ENCODE measurements at regions not wholly inside any gene's neighbourhood (a gene's known extent, or its start where the extent isn't known, plus 50 kb on each side); places are given as distances from the start of the nearest gene placed in this dataset.

- Histone ChIP-seq H3K9me3 (no peaks in the 10 kb centered on the region), H3K4me3 (no peak overlapping the region), H3K27ac (no peak overlapping the region), H3K36me3 (no peaks in the 10 kb centered on the region), H3K4me1 (peaks cover 0 to 14% (median 3%) of the 10 kb centered on the region in 4 donors), H3K27me3 (no peaks in the 10 kb centered on the region)
- TF ChIP-seq CTCF (IDR thresholded peaks at IDR 0.05), result no peak
- DNase-seq, result peak in 1 of 2 donors; percentile 28
- intact Hi-C loops (cut with DNase I; ENCODE audit: low total_unique reads), result no loop called here
These were observed 121.3 kb upstream of the PHACTR1 start for GRCh38 chr6:12595161-12595811.

GRCh38 chr6:12596731-12597130 lies 119.8 kb upstream of the PHACTR1 start:
- intact Hi-C loops (cut with DNase I; ENCODE audit: low total_unique reads), result no loop called here
- H3K27ac ChIP-seq, result no peak overlapping the region
- no peak for TF ChIP-seq CTCF (IDR thresholded peaks at IDR 0.05)

GRCh38 chr6:12598919-12599318 lies 117.6 kb upstream of the PHACTR1 start:
- Histone ChIP-seq H3K9me3 (no peaks in the 10 kb centered on the region), H3K4me3 (no peak overlapping the region), H3K4me1 (peaks cover 0 to 36% (median 16%) of the 10 kb centered on the region in 4 donors), H3K27ac (no peak overlapping the region), H3K27me3 (no peaks in the 10 kb centered on the region), H3K36me3 (no peaks in the 10 kb centered on the region)
- intact Hi-C loops (cut with DNase I; ENCODE audit: low total_unique reads), result no loop called here
- TF ChIP-seq CTCF (IDR thresholded peaks at IDR 0.05), result no peak
- no peak for DNase-seq

More at GRCh38 chr6:12596731-12597130, 119.8 kb upstream of the PHACTR1 start:
- Histone ChIP-seq H3K4me1 (peaks cover 0 to 20% (median 6%) of the 10 kb centered on the region in 4 donors), H3K27me3 (no peaks in the 10 kb centered on the region), H3K36me3 (no peaks in the 10 kb centered on the region), H3K9me3 (no peaks in the 10 kb centered on the region), H3K4me3 (no peak overlapping the region)
- DNase-seq, result no peak

GRCh38 chr6:12601881-12602280 lies 114.7 kb upstream of the PHACTR1 start:
- H3K27ac ChIP-seq, result peak overlapping the region in 1 of 2 donors; percentile 58
- H3K4me3 ChIP-seq, result no peak overlapping the region
- peaks cover 0 to 23% (median 14%) of the 10 kb centered on the region in 4 donors for H3K4me1 ChIP-seq
- intact Hi-C loops (cut with DNase I; ENCODE audit: low total_unique reads), result loop anchor here (5.0 kb wide), 1 partner anchor 310 kb away; the partner anchor contains the start of gene EDN1
- no peaks in the 10 kb centered on the region for H3K9me3 ChIP-seq
- no peak for DNase-seq
- H3K27me3 ChIP-seq, result no peaks in the 10 kb centered on the region
- no peaks in the 10 kb centered on the region for H3K36me3 ChIP-seq
- no peak for TF ChIP-seq CTCF (IDR thresholded peaks at IDR 0.05)

GRCh38 chr6:12602342-12602741 lies 114.2 kb upstream of the PHACTR1 start:
- intact Hi-C loops (cut with DNase I; ENCODE audit: low total_unique reads), result loop anchor here (5.0 kb wide), 1 partner anchor 310 kb away; the partner anchor contains the start of gene EDN1
- Histone ChIP-seq H3K4me1 (peaks cover 0 to 23% (median 14%) of the 10 kb centered on the region in 4 donors), H3K27me3 (no peaks in the 10 kb centered on the region), H3K9me3 (no peaks in the 10 kb centered on the region), H3K27ac (peak overlapping the region in 1 of 2 donors; percentile 58), H3K36me3 (no peaks in the 10 kb centered on the region), H3K4me3 (no peak overlapping the region)
- no peak for DNase-seq
- TF ChIP-seq CTCF (IDR thresholded peaks at IDR 0.05), result no peak
